ENCODE measurements at regions not wholly inside any gene's neighbourhood (a gene's known extent, or its start where the extent isn't known, plus 50 kb on each side); places are given as distances from the start of the nearest gene placed in this dataset.
"Not testable (repeated sequence)": the region's sequence is repeated elsewhere in the genome, so short reads cannot be mapped to it uniquely, and the experiment has no call there.

DNA sequence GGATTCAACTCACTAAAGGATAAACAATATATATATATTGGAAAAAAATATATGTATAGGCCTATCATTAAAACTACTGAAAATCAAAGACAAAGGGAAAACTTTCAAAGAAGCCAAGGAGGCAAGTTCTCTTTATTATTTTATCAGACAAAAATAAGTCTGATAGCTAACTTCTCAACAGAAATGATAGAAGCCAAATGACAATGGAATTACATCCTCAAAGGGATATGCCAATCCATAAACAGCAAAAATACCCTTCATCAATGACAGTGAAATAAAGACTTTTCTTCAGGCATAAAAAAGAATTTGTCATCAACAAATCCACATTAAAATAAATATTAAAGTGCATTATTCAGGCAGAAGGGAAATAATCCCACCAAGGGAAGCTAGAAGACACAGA, 393.4 kb downstream of the ZFHX3 start:
- DNase-seq = no peak

GRCh38 chr16:72649254-72649944, 398.5 kb downstream of the ZFHX3 start:
- no peak for DNase-seq

DNA sequence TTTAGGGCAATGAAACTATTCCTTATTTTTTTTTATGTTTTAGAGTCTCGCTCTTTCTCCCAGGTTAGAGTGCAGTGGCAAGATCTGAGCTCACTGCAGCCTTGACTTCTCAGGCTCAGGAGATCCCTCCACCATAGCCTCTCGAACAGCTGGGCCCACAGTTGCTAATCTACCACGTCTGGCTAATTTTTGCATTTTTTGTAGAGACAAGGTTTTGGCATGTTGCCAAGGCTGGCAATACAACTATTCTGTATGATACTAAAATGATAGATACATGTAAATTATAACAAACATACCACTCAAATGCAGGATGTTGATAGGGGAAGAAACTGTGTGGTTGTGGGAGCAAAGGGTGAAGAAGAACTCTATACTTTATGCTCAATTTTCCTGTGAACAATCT, 401.3 kb downstream of the ZFHX3 start:
- DNase-seq = no peak

DNA sequence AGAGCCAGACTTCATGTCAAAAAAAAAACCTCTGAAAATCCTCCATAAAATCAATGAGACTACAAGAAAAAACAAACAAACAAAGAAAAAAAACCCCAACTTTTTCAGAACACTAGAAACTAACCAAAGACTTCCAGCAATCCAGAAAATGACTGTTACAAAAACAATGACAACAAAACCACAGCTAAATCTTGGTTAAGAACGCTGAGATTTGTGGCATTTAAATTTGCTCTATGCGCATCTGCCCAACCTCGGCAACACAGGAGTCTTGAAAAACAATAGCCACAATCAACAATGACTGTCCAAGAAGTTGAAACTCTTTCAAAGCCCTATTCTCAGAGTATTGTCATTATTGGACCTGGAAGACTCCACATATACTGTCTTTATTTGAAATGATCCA, 402.4 kb downstream of the ZFHX3 start:
- DNase-seq = no peak

DNA sequence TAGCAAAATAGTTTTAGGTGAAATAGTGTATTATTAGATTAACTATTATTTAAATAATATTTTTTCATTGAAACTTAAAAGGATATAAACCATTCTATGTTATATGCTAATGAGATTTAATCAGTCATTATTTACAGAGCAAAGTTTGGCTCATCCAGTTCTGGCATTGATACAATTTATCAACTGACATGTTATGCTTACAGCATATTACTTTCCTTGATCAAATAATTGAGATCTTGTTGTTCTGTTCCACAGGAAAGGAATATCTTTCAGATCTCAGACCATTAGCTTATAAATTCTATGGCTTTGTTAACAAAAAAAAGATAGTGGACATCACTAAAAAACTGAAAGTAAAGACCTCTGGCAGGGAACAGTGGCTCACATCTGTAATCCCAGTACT, 403.0 kb downstream of the ZFHX3 start:
- DNase-seq = no peak

GRCh38 chr16:72639494-72639893, 408.4 kb downstream of the ZFHX3 start:
- no peak for DNase-seq

DNA sequence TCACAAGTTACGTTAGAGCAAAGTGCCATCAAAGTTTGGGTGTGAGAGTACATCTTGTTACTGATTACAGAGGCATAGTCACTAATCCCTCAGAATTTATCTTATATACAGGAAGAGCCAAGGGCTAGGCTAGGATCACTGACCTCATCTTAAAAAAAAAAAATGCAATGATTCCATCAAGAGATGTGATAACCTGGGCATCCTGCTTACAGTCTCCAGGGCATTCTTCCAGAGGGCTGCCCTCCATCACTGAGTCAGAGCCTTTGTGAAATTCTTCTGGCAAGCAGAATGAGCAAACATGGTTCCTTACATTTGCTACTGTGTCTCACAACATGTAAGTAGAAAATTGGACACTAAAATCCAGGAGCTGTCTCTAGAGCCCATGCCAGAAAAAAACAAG, 410.6 kb downstream of the ZFHX3 start:
- no peak for DNase-seq

- DNase-seq = no peak
Measured at GRCh38 chr16:72635694-72636093, 412.2 kb downstream of the ZFHX3 start.

DNA sequence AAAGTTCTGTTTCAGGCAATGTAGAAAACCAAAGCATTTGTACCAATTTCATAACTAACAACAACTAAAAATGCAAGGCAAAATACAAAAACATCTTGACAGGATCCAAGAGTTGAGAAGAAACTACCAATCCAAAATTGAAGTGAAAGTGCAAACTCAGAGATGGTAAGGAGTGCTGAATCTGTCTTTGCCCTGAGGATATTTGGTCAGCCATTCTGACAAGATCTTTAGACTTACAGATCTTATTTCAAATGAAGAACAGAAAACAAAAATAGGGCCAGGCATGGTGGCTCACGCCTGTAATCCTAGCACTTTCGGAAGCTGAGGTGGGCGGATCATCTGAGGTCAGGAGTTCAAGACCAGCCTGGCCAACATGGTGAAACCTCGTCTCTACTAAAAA, 412.8 kb downstream of the ZFHX3 start:
- DNase-seq = no peak

GRCh38 chr16:72627182-72627896, 420.6 kb downstream of the ZFHX3 start:
- DNase-seq = not testable (repeated sequence)

DNA sequence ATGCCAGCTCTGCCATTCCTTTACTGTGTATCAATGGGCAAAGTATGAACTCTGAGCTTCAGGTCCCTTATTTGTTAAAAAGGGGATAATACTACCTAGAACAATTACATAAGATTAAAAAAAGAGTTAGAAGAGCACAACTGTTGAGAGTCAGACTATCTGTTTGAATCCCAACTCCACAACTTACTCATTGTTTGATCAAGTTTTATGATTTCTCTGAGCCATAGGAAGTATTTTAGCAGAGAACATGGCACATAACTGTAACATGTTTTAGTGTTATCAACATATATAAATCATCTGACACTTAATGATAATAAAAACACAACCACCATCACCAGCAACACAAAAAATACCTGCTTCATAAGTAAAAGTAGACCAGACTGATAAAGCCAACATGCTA, 421.3 kb downstream of the ZFHX3 start:
- DNase-seq = no peak

DNA sequence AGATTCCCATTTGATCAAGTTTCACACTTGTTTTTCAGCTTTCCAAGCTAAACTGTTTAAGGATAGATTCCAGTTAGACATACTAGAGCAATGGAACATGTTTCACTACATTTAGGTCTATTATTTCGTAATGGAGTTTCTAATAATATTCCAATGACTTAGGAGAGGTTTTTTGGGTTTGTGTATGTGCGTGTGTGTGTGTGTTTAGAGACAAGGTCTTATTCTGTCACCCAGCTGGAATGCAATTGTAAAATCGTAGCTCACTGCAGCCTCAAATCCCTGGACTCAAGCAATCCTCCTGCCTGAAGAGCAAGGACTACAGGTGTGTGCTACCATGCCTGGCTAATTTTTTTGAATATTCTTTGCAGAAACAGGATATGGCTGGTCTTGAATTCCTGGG, 426.3 kb downstream of the ZFHX3 start:
- DNase-seq = no peak

DNA sequence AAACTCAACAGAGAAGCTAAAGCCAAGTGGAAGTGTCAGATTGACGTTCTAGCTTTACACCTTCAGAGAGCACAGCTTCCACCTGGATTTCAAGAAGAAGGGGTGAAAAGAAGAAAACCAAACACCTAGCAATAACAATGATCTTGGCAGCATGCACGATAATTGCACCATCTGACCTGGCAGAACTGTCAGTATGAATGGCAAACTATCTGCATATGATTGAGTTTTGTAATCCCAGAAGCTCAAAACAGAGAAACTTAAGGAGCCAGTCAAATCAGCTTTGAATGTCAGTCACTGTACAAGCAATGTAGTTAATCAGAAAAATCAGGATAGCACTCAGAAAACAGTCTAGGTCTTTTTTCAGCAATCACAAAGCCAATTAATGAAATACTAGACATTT, 427.1 kb downstream of the ZFHX3 start:
- no peak for DNase-seq

DNA sequence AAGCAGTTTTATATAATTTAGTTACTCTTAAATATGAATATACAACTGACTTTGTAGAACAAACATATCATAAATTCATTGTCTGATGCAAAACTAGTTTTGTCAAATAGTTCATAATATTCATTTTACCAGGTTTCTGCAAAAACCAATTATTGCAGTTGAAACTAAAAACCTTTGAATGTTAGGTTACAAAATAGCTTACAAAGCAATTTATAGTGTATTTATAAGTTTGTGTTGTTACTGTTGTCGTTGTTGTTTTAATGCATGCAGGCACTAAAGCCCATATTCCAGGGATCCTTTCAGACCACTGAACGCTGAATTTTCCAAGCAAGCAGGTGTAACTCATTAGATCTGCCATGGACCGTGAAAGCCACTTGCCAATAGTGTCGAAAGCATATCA, 427.6 kb downstream of the ZFHX3 start:
- DNase-seq = no peak

GRCh38 chr16:72615856-72616255, 432.1 kb downstream of the ZFHX3 start:
- DNase-seq = no peak

GRCh38 chr16:72612718-72613117, 435.2 kb downstream of the ZFHX3 start:
- no peak for DNase-seq

GRCh38 chr16:72612256-72612655, 435.7 kb downstream of the ZFHX3 start:
- no peak for DNase-seq

DNA sequence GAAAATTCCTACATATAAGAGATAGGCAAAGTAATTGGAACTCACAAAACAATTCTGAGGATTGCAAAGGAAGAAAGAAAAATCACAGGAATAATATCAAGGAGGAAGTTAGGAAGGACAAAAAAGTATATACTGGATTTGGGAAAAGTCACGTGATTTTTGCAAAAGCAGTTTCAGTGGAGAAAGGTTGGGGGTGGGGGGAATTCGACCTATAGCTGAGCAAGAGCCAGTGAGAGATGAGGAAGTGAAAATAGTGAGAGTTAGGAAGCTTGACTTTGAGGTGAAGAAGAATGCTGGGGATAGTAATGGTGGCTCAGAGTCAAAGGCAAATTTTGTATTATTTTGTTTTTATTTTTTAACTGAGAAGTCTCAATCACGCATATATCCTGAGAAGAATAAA, 438.0 kb upstream of the PMFBP1 start:
- no peak for DNase-seq

GRCh38 chr16:72609066-72609465, 437.1 kb upstream of the PMFBP1 start:
- no peak for DNase-seq

DNA sequence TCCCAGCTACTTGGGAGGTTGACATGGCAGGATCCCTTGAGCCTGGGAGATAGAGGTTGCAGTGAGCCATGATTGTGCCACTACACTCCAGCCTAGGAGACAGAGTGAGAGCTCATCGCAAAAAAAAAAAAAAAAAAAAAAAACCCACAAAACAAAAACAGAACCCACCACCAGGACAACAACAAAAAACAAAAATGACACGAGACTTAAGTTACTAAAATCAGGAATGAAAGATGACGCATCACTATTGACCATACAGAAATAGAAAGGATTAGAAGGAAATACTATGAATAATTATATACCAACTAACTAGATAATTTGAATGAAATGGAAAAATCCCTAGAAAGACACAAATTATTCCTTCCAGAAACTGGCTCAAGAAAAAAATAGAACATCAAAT, 432.4 kb upstream of the PMFBP1 start:
- no peak for DNase-seq

GRCh38 chr16:72602499-72602898, 430.5 kb upstream of the PMFBP1 start:
- DNase-seq = no peak

DNA sequence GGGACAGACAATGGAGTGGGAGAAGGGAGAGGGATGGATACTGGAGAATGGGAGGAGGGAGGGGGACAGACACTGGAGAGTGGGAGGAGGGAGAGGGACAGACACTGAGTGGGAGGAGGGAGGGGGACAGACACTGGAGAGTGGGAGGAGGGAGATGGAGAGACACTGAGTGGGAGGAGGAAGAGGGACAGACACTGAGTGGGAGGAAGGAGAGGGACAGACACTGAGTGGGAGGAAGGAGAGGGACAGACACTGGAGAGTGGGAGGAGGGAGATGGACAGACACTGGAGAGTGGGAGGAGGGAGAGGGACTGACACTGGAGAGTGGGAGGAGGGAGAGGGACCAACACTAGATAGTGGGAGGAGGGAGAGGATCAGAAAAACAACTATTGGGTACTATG, 426.7 kb upstream of the PMFBP1 start:
- no peak for DNase-seq

- no peak for DNase-seq
Measured at GRCh38 chr16:72597938-72598337, 426.0 kb upstream of the PMFBP1 start.

- DNase-seq = no peak
Measured at GRCh38 chr16:72596373-72596772, 424.4 kb upstream of the PMFBP1 start.

All from NCI-H1048 (cell line).